A549 (cell line): ENCODE measurements at regions not wholly inside any gene's neighbourhood (a gene's known extent, or its start where the extent isn't known, plus 50 kb on each side); places are given as distances from the start of the nearest gene placed in this dataset.

ENCODE experiments used
- ATAC-seq, 2 experiments: fragments of 200-7000 bp in 1 of 2; fragments of >200 bp in 1 of 2; cut with Nextera tagmentation in 1 of 2; cut with Tn5 transposase in 1 of 2; 3 replicates each; pipeline versions ENCODE4 v1.8.0 to v1.9.1; 2018 to 2020; ENCODE audit warnings: mild to moderate bottlenecking in 1 of 2, moderate library complexity in 1 of 2
- CTCF ChIA-PET: fragments of 300-600 bp; sonication (Branson Sonifier 250); formaldehyde crosslinking; extraction: SDS; loops from one replicate; lab custom pipeline; 2021; ENCODE audit warnings: antibody characterized with exemption, inconsistent platforms; lab: Yijun Ruan, JAX
- POLR2A ChIA-PET: fragments of 350-600 bp; formaldehyde crosslinking; extraction: SDS; loops from one replicate; lab custom pipeline; 2021; ENCODE audit warnings: antibody characterized with exemption, inconsistent platforms; lab: Yijun Ruan, JAX
- DNase-seq, 2 experiments: peaks; one replicate each; pipeline versions ENCODE4 v3.0.0 to v3.0.0-alpha.2; 2011 to 2016; ENCODE audit warnings: low read depth in 1 of 2, low spot score in 1 of 2
- FAIRE-seq: peaks from 2 replicates; lab custom pipeline; 2011; peaks lifted over from hg19 to GRCh38; lab: Jason Lieb, UNC
- H3K27ac ChIP-seq, 2 experiments: fragments of >200 bp; sonication (Bioruptor Twin); formaldehyde crosslinking; 3 replicates each; pipeline ENCODE4 v1.5.1; 2016 to 2017
- H3K4me1 ChIP-seq: fragments of >200 bp; sonication (Bioruptor Twin); formaldehyde crosslinking; 3 replicates; pipeline ENCODE4 v1.6.1; 2016
- H3K4me2 ChIP-seq: fragments of >200 bp; sonication (Bioruptor Twin); formaldehyde crosslinking; 3 replicates; pipeline ENCODE4 v1.6.1; 2016
- H3K4me3 ChIP-seq: fragments of >200 bp; sonication (Bioruptor Twin); formaldehyde crosslinking; 3 replicates; pipeline ENCODE4 v1.5.1; 2016
- H3K9me3 ChIP-seq: fragments of >200 bp; sonication (Bioruptor Twin); formaldehyde crosslinking; 3 replicates; pipeline ENCODE4 v1.6.1; 2016
- CBX2 ChIP-seq: fragments of 200-600 bp; sonication (generic); IDR thresholded peaks from 2 replicates; pipeline ENCODE4 v1.6.1; 2016; ENCODE audit warnings: low read depth, mild to moderate bottlenecking, borderline replicate concordance
- EHF ChIP-seq: fragments of 250-450 bp; sonication (Bioruptor Pico); IDR thresholded peaks from 2 replicates; pipeline ENCODE4 v1.5.0; 2020; ENCODE audit warnings: mild to moderate bottlenecking
- EP300 ChIP-seq, 2 experiments: fragments of >200 bp; sonication (Bioruptor Twin); formaldehyde crosslinking; IDR thresholded peaks; 2 replicates in 1 of 2; 3 replicates in 1 of 2; pipeline ENCODE4 v1.6.1; 2016 to 2017
- FOXS1 ChIP-seq: fragments of 250-450 bp; sonication (Bioruptor Pico); IDR thresholded peaks from 2 replicates; pipeline ENCODE4 v1.5.0; 2020; ENCODE audit warnings: mild to moderate bottlenecking, moderate library complexity
- GATA3 ChIP-seq: IDR thresholded peaks from 2 replicates; pipeline ENCODE4 v1.6.1; 2012; ENCODE audit warnings: borderline replicate concordance
- HDAC2 ChIP-seq: fragments of 200-600 bp; sonication (generic); IDR thresholded peaks from 2 replicates; pipeline ENCODE4 v1.6.1; 2016
- HOXA7 ChIP-seq: fragments of 250-450 bp; sonication (Bioruptor Pico); IDR thresholded peaks from 2 replicates; pipeline ENCODE4 v1.5.0; 2020; ENCODE audit warnings: mild to moderate bottlenecking, moderate library complexity
- HOXB13 ChIP-seq: fragments of 250-450 bp; sonication (Bioruptor Pico); IDR thresholded peaks from 2 replicates; pipeline ENCODE4 v1.5.0; 2020; ENCODE audit warnings: low read depth, mild to moderate bottlenecking, moderate library complexity
- HOXB5 ChIP-seq: fragments of 250-450 bp; sonication (Bioruptor Pico); IDR thresholded peaks from 2 replicates; pipeline ENCODE4 v1.5.0; 2020; ENCODE audit warnings: mild to moderate bottlenecking, moderate library complexity
- JUN ChIP-seq, 2 experiments: fragments of >200 bp; sonication (Bioruptor Twin); formaldehyde crosslinking; IDR thresholded peaks; 2 replicates in 1 of 2; 3 replicates in 1 of 2; pipeline ENCODE4 v1.6.1; 2016 to 2017
- JUNB ChIP-seq: fragments of >200 bp; sonication (Bioruptor Twin); formaldehyde crosslinking; IDR thresholded peaks from 2 replicates; pipeline ENCODE4 v1.6.1; 2016
- KDM1A ChIP-seq: fragments of 200-600 bp; sonication (generic); IDR thresholded peaks from 2 replicates; pipeline ENCODE4 v1.6.1; 2016; ENCODE audit warnings: low read depth, mild to moderate bottlenecking
- MYC ChIP-seq: IDR thresholded peaks from 2 replicates; pipeline ENCODE4 v1.6.1; 2012; ENCODE audit warnings: mild to moderate bottlenecking, inconsistent platforms, low read length, improper control_type of control experiment, borderline replicate concordance
- NR3C1 ChIP-seq: fragments of >200 bp; sonication (Bioruptor Twin); formaldehyde crosslinking; IDR thresholded peaks from 3 replicates; pipeline ENCODE4 v1.6.1; 2017
- PHF8 ChIP-seq: fragments of 200-600 bp; sonication (generic); IDR thresholded peaks from 2 replicates; pipeline ENCODE4 v1.6.1; 2016; ENCODE audit warnings: low read depth, mild to moderate bottlenecking, antibody characterized with exemption, moderate library complexity, borderline replicate concordance
- POLR2A ChIP-seq: IDR thresholded peaks from 2 replicates; pipeline ENCODE4 v1.6.1; 2012; ENCODE audit warnings: mild to moderate bottlenecking, low read length
- POLR2AphosphoS2 ChIP-seq: conservative IDR thresholded peaks from 2 replicates; pipeline ENCODE4 v1.6.1; 2012; ENCODE audit warnings: low read length, improper control_type of control experiment, inconsistent platforms
- RCOR1 ChIP-seq: fragments of 150-350 bp; IDR thresholded peaks from 2 replicates; pipeline ENCODE4 v1.6.1; 2014; ENCODE audit warnings: antibody characterized with exemption, low read length, low read depth
- RFX5 ChIP-seq: fragments of 450-650 bp; IDR thresholded peaks from 2 replicates; pipeline ENCODE4 v1.7.1; 2014; ENCODE audit warnings: antibody characterized with exemption, mild to moderate bottlenecking, moderate library complexity
- SMC3 ChIP-seq: fragments of >200 bp; sonication (Bioruptor Twin); formaldehyde crosslinking; IDR thresholded peaks from 3 replicates; pipeline ENCODE4 v1.6.1; 2018; ENCODE audit warnings: inconsistent platforms
- SREBF2 ChIP-seq: fragments of 450-650 bp; IDR thresholded peaks from 2 replicates; pipeline ENCODE4 v1.6.1; 2014; ENCODE audit warnings: mild to moderate bottlenecking, moderate library complexity
- TFCP2L1 ChIP-seq: fragments of 250-450 bp; sonication (Bioruptor Pico); IDR thresholded peaks from 2 replicates; pipeline ENCODE4 v1.5.0; 2021; ENCODE audit warnings: mild to moderate bottlenecking
- TP53 ChIP-seq: fragments of 250-450 bp; sonication (Bioruptor Pico); IDR thresholded peaks from 2 replicates; pipeline ENCODE4 v1.5.0; 2021; ENCODE audit warnings: mild to moderate bottlenecking, moderate library complexity
- ZFP36 ChIP-seq: fragments of 450-650 bp; IDR thresholded peaks from 2 replicates; pipeline ENCODE4 v1.6.1; 2014; ENCODE audit warnings: borderline replicate concordance; ENCODE audit not compliant: partially characterized antibody
- ZSCAN20 ChIP-seq: fragments of 250-450 bp; sonication (Bioruptor Pico); IDR thresholded peaks from 2 replicates; pipeline ENCODE4 v1.8.0; 2022; ENCODE audit warnings: mild to moderate bottlenecking, moderate library complexity
- WGBS: methylation state at CpG from one replicate; pipeline ENCODE4 v1.1.6; 2017; ENCODE audit errors: missing lambda C conversion rate; 5-methylcytosine and 5-hydroxymethylcytosine counted together
- TF ChIP-seq, protein P1 (sequence below): fragments of >200 bp; sonication (Bioruptor Twin); formaldehyde crosslinking; IDR thresholded peaks from 3 replicates; pipeline ENCODE4 v1.5.1; 2016
- TF ChIP-seq, protein P2 (sequence below): fragments of 450-650 bp; IDR thresholded peaks from 2 replicates; pipeline ENCODE4 v1.6.1; 2014; ENCODE audit warnings: antibody characterized with exemption
- TF ChIP-seq, protein P3 (sequence below): IDR thresholded peaks from 2 replicates; pipeline ENCODE4 v1.6.1; 2012; ENCODE audit warnings: low read depth, borderline replicate concordance
- TF ChIP-seq, protein P4 (sequence below): fragments of >200 bp; sonication (Bioruptor Twin); formaldehyde crosslinking; IDR thresholded peaks from 2 replicates; pipeline ENCODE4 v1.6.1; 2016
- TF ChIP-seq, protein P5 (sequence below): fragments of 200-600 bp; sonication (generic); IDR thresholded peaks from 2 replicates; pipeline ENCODE4 v1.6.1; 2016; ENCODE audit warnings: antibody characterized with exemption, mild to moderate bottlenecking, moderate library complexity

DNA sequence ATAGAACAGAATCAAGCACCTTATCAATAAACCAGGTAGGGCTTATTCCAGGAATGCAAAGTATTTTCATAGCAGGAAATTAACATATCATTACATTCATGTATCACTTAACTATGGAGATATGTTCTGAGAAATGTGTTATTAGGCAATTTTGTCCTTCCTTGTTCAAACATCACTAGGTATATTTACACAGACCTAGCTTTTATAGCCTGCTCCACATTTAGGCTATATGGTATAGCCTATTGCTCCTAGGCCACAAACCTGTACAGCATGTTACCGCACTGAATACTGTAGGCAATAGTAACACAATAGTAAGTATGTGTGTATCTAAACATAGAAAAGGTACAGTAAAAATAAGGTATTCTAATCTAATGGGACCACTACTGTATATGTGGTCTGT is 82.8 kb upstream of the KCTD1 start:
- ATAC-seq: no peak
- WGBS: 5% methylated on average over 1 of the region's 1 CpG
- CTCF ChIA-PET: interaction anchor here (1.0 kb wide), 2 partner anchors 10 to 18 kb away, joined by 3 to 4 read pairs; no protein-coding TSS in a partner anchor
- POLR2A ChIA-PET: no interaction called here
- no peak for FAIRE-seq
- no peaks in the 10 kb centered on the region for H3K4me1 ChIP-seq
- no peak overlapping the region for H3K4me2 ChIP-seq
- TF ChIP-seq, protein P1, sequence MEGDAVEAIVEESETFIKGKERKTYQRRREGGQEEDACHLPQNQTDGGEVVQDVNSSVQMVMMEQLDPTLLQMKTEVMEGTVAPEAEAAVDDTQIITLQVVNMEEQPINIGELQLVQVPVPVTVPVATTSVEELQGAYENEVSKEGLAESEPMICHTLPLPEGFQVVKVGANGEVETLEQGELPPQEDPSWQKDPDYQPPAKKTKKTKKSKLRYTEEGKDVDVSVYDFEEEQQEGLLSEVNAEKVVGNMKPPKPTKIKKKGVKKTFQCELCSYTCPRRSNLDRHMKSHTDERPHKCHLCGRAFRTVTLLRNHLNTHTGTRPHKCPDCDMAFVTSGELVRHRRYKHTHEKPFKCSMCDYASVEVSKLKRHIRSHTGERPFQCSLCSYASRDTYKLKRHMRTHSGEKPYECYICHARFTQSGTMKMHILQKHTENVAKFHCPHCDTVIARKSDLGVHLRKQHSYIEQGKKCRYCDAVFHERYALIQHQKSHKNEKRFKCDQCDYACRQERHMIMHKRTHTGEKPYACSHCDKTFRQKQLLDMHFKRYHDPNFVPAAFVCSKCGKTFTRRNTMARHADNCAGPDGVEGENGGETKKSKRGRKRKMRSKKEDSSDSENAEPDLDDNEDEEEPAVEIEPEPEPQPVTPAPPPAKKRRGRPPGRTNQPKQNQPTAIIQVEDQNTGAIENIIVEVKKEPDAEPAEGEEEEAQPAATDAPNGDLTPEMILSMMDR: no peak
- TF ChIP-seq SMC3 (no peak), NR3C1 (no peak), RCOR1 (no peak), POLR2AphosphoS2 (no peak), EP300 (IDR thresholded peaks at IDR 0.05) (no peak), MYC (no peak), GATA3 (no peak), HOXA7 (CRISPR knock-in tag) (no peak), HOXB13 (CRISPR knock-in tag) (no peak), JUNB (no peak), POLR2A (no peak), ZSCAN20 (CRISPR knock-in tag) (no peak), PHF8 (no peak), RFX5 (no peak)
- TF ChIP-seq, protein P2, sequence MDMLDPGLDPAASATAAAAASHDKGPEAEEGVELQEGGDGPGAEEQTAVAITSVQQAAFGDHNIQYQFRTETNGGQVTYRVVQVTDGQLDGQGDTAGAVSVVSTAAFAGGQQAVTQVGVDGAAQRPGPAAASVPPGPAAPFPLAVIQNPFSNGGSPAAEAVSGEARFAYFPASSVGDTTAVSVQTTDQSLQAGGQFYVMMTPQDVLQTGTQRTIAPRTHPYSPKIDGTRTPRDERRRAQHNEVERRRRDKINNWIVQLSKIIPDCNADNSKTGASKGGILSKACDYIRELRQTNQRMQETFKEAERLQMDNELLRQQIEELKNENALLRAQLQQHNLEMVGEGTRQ: no peak
- TF ChIP-seq, protein P3, sequence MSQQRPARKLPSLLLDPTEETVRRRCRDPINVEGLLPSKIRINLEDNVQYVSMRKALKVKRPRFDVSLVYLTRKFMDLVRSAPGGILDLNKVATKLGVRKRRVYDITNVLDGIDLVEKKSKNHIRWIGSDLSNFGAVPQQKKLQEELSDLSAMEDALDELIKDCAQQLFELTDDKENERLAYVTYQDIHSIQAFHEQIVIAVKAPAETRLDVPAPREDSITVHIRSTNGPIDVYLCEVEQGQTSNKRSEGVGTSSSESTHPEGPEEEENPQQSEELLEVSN: no peak
- TF ChIP-seq, protein P4, sequence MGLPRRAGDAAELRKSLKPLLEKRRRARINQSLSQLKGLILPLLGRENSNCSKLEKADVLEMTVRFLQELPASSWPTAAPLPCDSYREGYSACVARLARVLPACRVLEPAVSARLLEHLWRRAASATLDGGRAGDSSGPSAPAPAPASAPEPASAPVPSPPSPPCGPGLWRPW: no peak
- TF ChIP-seq, protein P5, sequence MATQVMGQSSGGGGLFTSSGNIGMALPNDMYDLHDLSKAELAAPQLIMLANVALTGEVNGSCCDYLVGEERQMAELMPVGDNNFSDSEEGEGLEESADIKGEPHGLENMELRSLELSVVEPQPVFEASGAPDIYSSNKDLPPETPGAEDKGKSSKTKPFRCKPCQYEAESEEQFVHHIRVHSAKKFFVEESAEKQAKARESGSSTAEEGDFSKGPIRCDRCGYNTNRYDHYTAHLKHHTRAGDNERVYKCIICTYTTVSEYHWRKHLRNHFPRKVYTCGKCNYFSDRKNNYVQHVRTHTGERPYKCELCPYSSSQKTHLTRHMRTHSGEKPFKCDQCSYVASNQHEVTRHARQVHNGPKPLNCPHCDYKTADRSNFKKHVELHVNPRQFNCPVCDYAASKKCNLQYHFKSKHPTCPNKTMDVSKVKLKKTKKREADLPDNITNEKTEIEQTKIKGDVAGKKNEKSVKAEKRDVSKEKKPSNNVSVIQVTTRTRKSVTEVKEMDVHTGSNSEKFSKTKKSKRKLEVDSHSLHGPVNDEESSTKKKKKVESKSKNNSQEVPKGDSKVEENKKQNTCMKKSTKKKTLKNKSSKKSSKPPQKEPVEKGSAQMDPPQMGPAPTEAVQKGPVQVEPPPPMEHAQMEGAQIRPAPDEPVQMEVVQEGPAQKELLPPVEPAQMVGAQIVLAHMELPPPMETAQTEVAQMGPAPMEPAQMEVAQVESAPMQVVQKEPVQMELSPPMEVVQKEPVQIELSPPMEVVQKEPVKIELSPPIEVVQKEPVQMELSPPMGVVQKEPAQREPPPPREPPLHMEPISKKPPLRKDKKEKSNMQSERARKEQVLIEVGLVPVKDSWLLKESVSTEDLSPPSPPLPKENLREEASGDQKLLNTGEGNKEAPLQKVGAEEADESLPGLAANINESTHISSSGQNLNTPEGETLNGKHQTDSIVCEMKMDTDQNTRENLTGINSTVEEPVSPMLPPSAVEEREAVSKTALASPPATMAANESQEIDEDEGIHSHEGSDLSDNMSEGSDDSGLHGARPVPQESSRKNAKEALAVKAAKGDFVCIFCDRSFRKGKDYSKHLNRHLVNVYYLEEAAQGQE: no peak
- DNase-seq: no peak
- no peaks in the 10 kb centered on the region for H3K9me3 ChIP-seq
- H3K4me3 ChIP-seq: no peak overlapping the region
- H3K27ac ChIP-seq: no peak overlapping the region

DNA sequence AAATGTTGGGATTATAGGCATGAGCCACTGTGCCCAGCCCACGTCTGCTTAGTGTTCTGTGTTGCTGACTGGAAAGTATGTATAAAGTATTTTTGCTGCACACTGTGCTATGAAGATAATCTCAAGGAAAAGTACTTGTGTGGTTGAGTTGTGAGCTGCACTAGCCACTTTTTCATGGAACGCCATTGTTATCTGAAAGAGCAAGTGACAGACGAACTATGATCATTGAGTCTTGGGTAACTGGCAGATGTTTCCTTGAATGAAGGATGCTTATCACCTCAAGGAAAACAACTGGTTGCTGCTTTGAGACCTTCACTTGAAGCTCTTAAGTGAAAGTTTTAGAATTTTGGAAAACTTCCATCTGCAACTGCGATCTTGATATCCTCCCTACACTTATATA is 82.2 kb upstream of the KCTD1 start:
- ChIA-PET CTCF (interaction anchor here (1.0 to 2.0 kb wide), 2 partner anchors 10 to 19 kb away, joined by 4 to 6 read pairs; no protein-coding TSS in a partner anchor), POLR2A (no interaction called here)
- no peak for TF ChIP-seq CBX2
- TF ChIP-seq TP53 (CRISPR knock-in tag): no peak
- no peak for TF ChIP-seq HDAC2
- TF ChIP-seq JUN (IDR thresholded peaks at IDR 0.05): no peak
- TF ChIP-seq SREBF2: no peak
- TF ChIP-seq POLR2AphosphoS2: no peak
- TF ChIP-seq GATA3: no peak
- no peak for TF ChIP-seq EHF (CRISPR knock-in tag)
- TF ChIP-seq JUNB: no peak
- no peak for TF ChIP-seq FOXS1 (CRISPR knock-in tag)
- no peak for TF ChIP-seq KDM1A
- no peak for TF ChIP-seq ZFP36
- TF ChIP-seq PHF8: no peak
- no peak for TF ChIP-seq HOXB5
- TF ChIP-seq TFCP2L1 (CRISPR knock-in tag): no peak
- ATAC-seq (no peak), FAIRE-seq (no peak), DNase-seq (no peak)
- Histone ChIP-seq H3K4me1 (no peaks in the 10 kb centered on the region), H3K27ac (no peak overlapping the region), H3K4me2 (no peak overlapping the region), H3K4me3 (no peak overlapping the region), H3K9me3 (peaks cover 2% of the 10 kb centered on the region; the same call in 1 of the 3 replicates)
- 91% methylated on average over 4 of the region's 4 CpGs for WGBS
